ENCODE measurements at regions not wholly inside any gene's neighbourhood (a gene's known extent, or its start where the extent isn't known, plus 50 kb on each side); places are given as distances from the start of the nearest gene placed in this dataset.

GRCh38 chr22:47280301-47280700, 517.9 kb downstream of the TBC1D22A start:
- no peak for DNase-seq (ENCODE audit: low read depth in 3 of 3)

GRCh38 chr22:47279746-47280145, 517.3 kb downstream of the TBC1D22A start:
- no peak for DNase-seq (ENCODE audit: low read depth in 3 of 3)

- no peak for DNase-seq (ENCODE audit: low read depth in 3 of 3)
These were observed 516.9 kb downstream of the TBC1D22A start for GRCh38 chr22:47279337-47279736.

- no peak for DNase-seq (ENCODE audit: low read depth in 3 of 3)
These were observed 516.2 kb downstream of the TBC1D22A start for GRCh38 chr22:47278655-47279054.

- DNase-seq (ENCODE audit: low read depth in 3 of 3): no peak
These were observed 515.1 kb downstream of the TBC1D22A start for GRCh38 chr22:47277531-47277930.

GRCh38 chr22:47276991-47277390, 514.5 kb downstream of the TBC1D22A start:
- DNase-seq (ENCODE audit: low read depth in 3 of 3): no peak

GRCh38 chr22:47276450-47276820, 514.0 kb downstream of the TBC1D22A start:
- no peak for DNase-seq (ENCODE audit: low read depth in 3 of 3)

- DNase-seq (ENCODE audit: low read depth in 3 of 3): no peak
These were observed 513.4 kb downstream of the TBC1D22A start for GRCh38 chr22:47275605-47276449.

GRCh38 chr22:47274196-47274595, 511.7 kb downstream of the TBC1D22A start:
- no peak for DNase-seq (ENCODE audit: low read depth in 3 of 3)

GRCh38 chr22:47270463-47271135, 508.1 kb downstream of the TBC1D22A start:
- DNase-seq (ENCODE audit: low read depth in 3 of 3): no peak

GRCh38 chr22:47269516-47270088, 507.2 kb downstream of the TBC1D22A start:
- no peak for DNase-seq (ENCODE audit: low read depth in 3 of 3)

GRCh38 chr22:47267513-47268282, 505.2 kb downstream of the TBC1D22A start:
- DNase-seq (ENCODE audit: low read depth in 3 of 3): no peak

GRCh38 chr22:47266329-47266728, 503.9 kb downstream of the TBC1D22A start:
- DNase-seq (ENCODE audit: low read depth in 3 of 3): no peak

GRCh38 chr22:47260551-47260950, 498.1 kb downstream of the TBC1D22A start:
- no peak for DNase-seq (ENCODE audit: low read depth in 3 of 3)

- no peak for DNase-seq (ENCODE audit: low read depth in 3 of 3)
These were observed 497.5 kb downstream of the TBC1D22A start for GRCh38 chr22:47259990-47260389.

- DNase-seq (ENCODE audit: low read depth in 3 of 3): no peak
These were observed 496.6 kb downstream of the TBC1D22A start for GRCh38 chr22:47259049-47259448.

- no peak for DNase-seq (ENCODE audit: low read depth in 3 of 3)
These were observed 495.5 kb downstream of the TBC1D22A start for GRCh38 chr22:47257976-47258375.

- DNase-seq (ENCODE audit: low read depth in 3 of 3): no peak
These were observed 495.1 kb downstream of the TBC1D22A start for GRCh38 chr22:47257566-47257965.

GRCh38 chr22:47251911-47252310, 489.5 kb downstream of the TBC1D22A start:
- DNase-seq (ENCODE audit: low read depth in 3 of 3): no peak

GRCh38 chr22:47250995-47251765, 488.7 kb downstream of the TBC1D22A start:
- no peak for DNase-seq (ENCODE audit: low read depth in 3 of 3)

GRCh38 chr22:47249370-47249928, 487.0 kb downstream of the TBC1D22A start:
- no peak for DNase-seq (ENCODE audit: low read depth in 3 of 3)
